IMR-90 (cell line): ENCODE measurements at regions not wholly inside any gene's neighbourhood (a gene's known extent, or its start where the extent isn't known, plus 50 kb on each side); places are given as distances from the start of the nearest gene placed in this dataset.
"Not testable (repeated sequence)": the region's sequence is repeated elsewhere in the genome, so short reads cannot be mapped to it uniquely, and the experiment has no call there.

Source experiments
- ATAC-seq: fragments of 200-7000 bp; cut with Tn5 transposase; 2 replicates; pipeline ENCODE4 v1.9.1; 2020; ENCODE audit warnings: low read depth, mild to moderate bottlenecking, moderate library complexity
- BruUV-seq: library from RNA; stranded (reverse); fragments of 400-500 nt; replicated peaks from 2 replicates; lab custom pipeline; 2021; lab: Mats Ljungman, UMichigan
- CTCF ChIA-PET: fragments of 300-600 bp; formaldehyde crosslinking; extraction: SDS; loops from one replicate; lab custom pipeline; 2021; ENCODE audit warnings: antibody characterized with exemption; lab: Yijun Ruan, JAX
- POLR2A ChIA-PET: fragments of 300-600 bp; sonication (Branson Sonifier 250); formaldehyde crosslinking; loops from one replicate; lab custom pipeline; 2022; ENCODE audit warnings: antibody characterized with exemption; ENCODE audit not compliant: unreplicated experiment; lab: Charles Lee
- DNase-seq: peaks from one replicate; pipeline ENCODE4 v3.0.0; 2013
- H2AFZ ChIP-seq: replicated peaks from 2 replicates; pipeline ENCODE3; 2013; ENCODE audit warnings: low read length, mild to moderate bottlenecking; ENCODE audit not compliant: poor library complexity
- H2AK5ac ChIP-seq: 2 replicates; pipeline ENCODE4 v1.6.1; 2013; ENCODE audit warnings: low read depth, low read length, inconsistent platforms
- H2AK9ac ChIP-seq: replicated peaks from 2 replicates; pipeline ENCODE3; 2013; ENCODE audit warnings: mild to moderate bottlenecking, low read depth, low read length, moderate library complexity; ENCODE audit not compliant: poor library complexity
- H2BK120ac ChIP-seq: 2 replicates; pipeline ENCODE4 v1.6.1; 2013; ENCODE audit warnings: low read depth, low read length, inconsistent platforms
- H2BK15ac ChIP-seq: 3 replicates; pipeline ENCODE4 v1.6.1; 2013; ENCODE audit warnings: low read depth, low read length, inconsistent platforms
- H2BK20ac ChIP-seq: 2 replicates; pipeline ENCODE4 v1.6.1; 2013; ENCODE audit warnings: low read depth, mild to moderate bottlenecking, inconsistent platforms, low read length, moderate library complexity
- H2BK5ac ChIP-seq: 2 replicates; pipeline ENCODE4 v1.6.1; 2013; ENCODE audit warnings: mild to moderate bottlenecking, low read depth, low read length, inconsistent platforms; ENCODE audit not compliant: poor library complexity, severe bottlenecking
- H3K14ac ChIP-seq: replicated peaks from 2 replicates; pipeline ENCODE4 v1.6.1; 2013; ENCODE audit warnings: low read depth, low read length, inconsistent platforms
- H3K18ac ChIP-seq: 2 replicates; pipeline ENCODE4 v1.6.1; 2013; ENCODE audit warnings: low read depth, low read length, control low read depth
- H3K23ac ChIP-seq: 2 replicates; pipeline ENCODE4 v1.6.1; 2013; ENCODE audit warnings: low read depth, low read length, inconsistent platforms
- H3K27ac ChIP-seq: 2 replicates; pipeline ENCODE4 v1.5.1; 2013; ENCODE audit warnings: mild to moderate bottlenecking, control low read depth, low read length; ENCODE audit not compliant: insufficient read depth
- H3K27me3 ChIP-seq: 2 replicates; pipeline ENCODE4 v1.6.1; 2013; ENCODE audit warnings: low read length; ENCODE audit not compliant: control insufficient read depth, insufficient read depth
- H3K36me3 ChIP-seq: 2 replicates; pipeline ENCODE4 v1.6.1; 2013; ENCODE audit warnings: low read length, mixed read lengths; ENCODE audit not compliant: control insufficient read depth, insufficient read depth
- H3K4ac ChIP-seq: 2 replicates; pipeline ENCODE4 v1.6.1; 2013; ENCODE audit warnings: low read depth, low read length, inconsistent platforms
- H3K4me1 ChIP-seq: 2 replicates; pipeline ENCODE4 v1.6.1; 2013; ENCODE audit warnings: low read length, mixed read lengths; ENCODE audit not compliant: control insufficient read depth, insufficient read depth
- H3K4me2 ChIP-seq: 2 replicates; pipeline ENCODE4 v1.6.1; 2013; ENCODE audit warnings: low read depth, mild to moderate bottlenecking, control low read depth, low read length, moderate library complexity
- H3K4me3 ChIP-seq: 2 replicates; pipeline ENCODE4 v1.5.1; 2013; ENCODE audit warnings: low read depth, mild to moderate bottlenecking, control low read depth, low read length, moderate library complexity; ENCODE audit not compliant: insufficient read depth
- H3K56ac ChIP-seq: 2 replicates; pipeline ENCODE4 v1.6.1; 2013; ENCODE audit warnings: low read length, inconsistent platforms; ENCODE audit not compliant: insufficient read depth; ENCODE audit errors: extremely low read depth
- H3K79me1 ChIP-seq, 2 experiments: 2 replicates each; pipeline ENCODE4 v1.6.1; 2013; ENCODE audit warnings: low read length in 2 of 2, inconsistent platforms in 1 of 2, low read depth in 1 of 2
- H3K9ac ChIP-seq: 2 replicates; pipeline ENCODE4 v1.6.1; 2013; ENCODE audit warnings: low read depth, low read length, control low read depth
- H3K9me1 ChIP-seq: 2 replicates; pipeline ENCODE4 v1.6.1; 2013; ENCODE audit warnings: low read length, inconsistent platforms; ENCODE audit not compliant: insufficient read depth
- H3K9me3 ChIP-seq: 2 replicates; pipeline ENCODE4 v1.6.1; 2013; ENCODE audit warnings: low read length; ENCODE audit not compliant: control insufficient read depth, insufficient read depth
- H4K20me1 ChIP-seq: 2 replicates; pipeline ENCODE4 v1.6.1; 2013; ENCODE audit warnings: low read length, inconsistent platforms; ENCODE audit not compliant: insufficient read depth
- H4K5ac ChIP-seq: 2 replicates; pipeline ENCODE4 v1.6.1; 2013; ENCODE audit warnings: mild to moderate bottlenecking, low read depth, low read length, control low read depth
- H4K8ac ChIP-seq, 2 experiments: 2 replicates each; pipeline ENCODE4 v1.6.1; 2013; ENCODE audit warnings: low read depth in 2 of 2, low read length in 2 of 2, control low read depth in 1 of 2, inconsistent platforms in 1 of 2
- H4K91ac ChIP-seq: 2 replicates; pipeline ENCODE4 v1.6.1; 2013; ENCODE audit warnings: low read depth, low read length, inconsistent platforms; ENCODE audit not compliant: insufficient read depth
- WGBS, 2 experiments: methylation state at CpG; one replicate each; pipeline versions ENCODE4 v1.1.5 to v1.1.7; 2013; ENCODE audit warnings: missing lambda C conversion rate in 2 of 2; ENCODE audit not compliant: insufficient read length in 1 of 2; ENCODE audit errors: extremely low coverage in 2 of 2; 5-methylcytosine and 5-hydroxymethylcytosine counted together
- dilution Hi-C: fragments of 300-500 bp; cut with HindIII; formaldehyde crosslinking; loops from one replicate; pipeline ENCODE4 v1.14.3; 2018; ENCODE audit warnings: low sequenced_read_pairs; ENCODE audit not compliant: unreplicated experiment
- in situ Hi-C: fragments of 300-500 bp; cut with MboI; formaldehyde crosslinking; loops from 3 replicates; pipeline ENCODE4 v1.14.3; 2019; ENCODE audit warnings: low sequenced_read_pairs, inconsistent platforms, mixed read lengths
- intact Hi-C: fragments of 100-400 bp; cut with micrococcal nuclease; formaldehyde crosslinking; loops from 2 replicates; pipeline ENCODE4 v1.10.0; 2022

DNA sequence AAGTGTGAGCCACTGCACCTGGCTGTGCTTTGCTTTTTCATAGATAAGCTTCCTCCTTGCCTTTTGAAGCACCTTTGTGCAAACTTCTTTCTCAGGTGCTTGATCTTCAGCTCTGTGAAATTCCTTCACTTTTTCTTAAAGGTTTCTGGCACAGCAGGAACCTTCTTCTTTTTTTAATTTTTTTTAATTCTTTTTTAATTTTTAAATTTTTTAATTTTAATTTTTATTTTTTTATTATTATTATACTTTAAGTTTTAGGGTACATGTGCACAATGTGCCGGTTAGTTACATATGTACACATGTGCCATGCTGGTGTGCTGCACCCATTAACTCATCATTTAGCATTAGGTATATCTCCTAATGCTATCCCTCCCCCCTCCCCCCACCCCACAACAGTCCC, 161.0 kb upstream of the ROPN1 start:
- H3K18ac ChIP-seq, H3K4me1 ChIP-seq, H2BK120ac ChIP-seq, H2AK5ac ChIP-seq, H3K4ac ChIP-seq, H3K9ac ChIP-seq, BruUV-seq, H2AK9ac ChIP-seq, H2BK5ac ChIP-seq, H2BK20ac ChIP-seq, H3K56ac ChIP-seq, intact Hi-C loops, H2AFZ ChIP-seq, ATAC-seq, H3K27ac ChIP-seq, dilution Hi-C loops, H4K91ac ChIP-seq, DNase-seq, H3K4me2 ChIP-seq, H2BK15ac ChIP-seq, H4K20me1 ChIP-seq, POLR2A ChIA-PET, H3K9me1 ChIP-seq, CTCF ChIA-PET, H3K79me1 ChIP-seq, H4K8ac ChIP-seq, H3K14ac ChIP-seq, H3K23ac ChIP-seq, in situ Hi-C loops, H4K5ac ChIP-seq, H3K36me3 ChIP-seq, H3K9me3 ChIP-seq, H3K4me3 ChIP-seq: not testable (repeated sequence)
- peaks cover 13% of the 10 kb centered on the region for H3K27me3 ChIP-seq
- no CpG with 5 or more reads among the region's 1 CpG for WGBS, 2 experiments
